H1 (cell line): ENCODE measurements at regions not wholly inside any gene's neighbourhood (a gene's known extent, or its start where the extent isn't known, plus 50 kb on each side); places are given as distances from the start of the nearest gene placed in this dataset.

ENCODE experiments used
- CTCF ChIA-PET: fragments of 300-600 bp; sonication (Branson Sonifier 250); formaldehyde crosslinking; loops from one replicate; lab custom pipeline; 2021; ENCODE audit not compliant: partially characterized antibody; lab: Charles Lee
- POLR2A ChIA-PET: fragments of 300-600 bp; sonication (Branson Sonifier 250); formaldehyde crosslinking; loops from one replicate; lab custom pipeline; 2021; ENCODE audit warnings: inconsistent platforms; ENCODE audit not compliant: partially characterized antibody; lab: Charles Lee
- DNase-seq, 2 experiments: peaks; one replicate each; pipeline versions ENCODE4 v3.0.0 to v3.0.0-alpha.2; 2010 to 2022; ENCODE audit warnings: low spot score in 2 of 2, low read depth in 1 of 2, mixed read lengths in 1 of 2
- FAIRE-seq: peaks from 2 replicates; lab custom pipeline; 2011; peaks lifted over from hg19 to GRCh38; lab: Jason Lieb, UNC
- H2AFZ ChIP-seq: 2 replicates; pipeline ENCODE4 v1.8.1; 2012; ENCODE audit warnings: low read length, inconsistent platforms
- H2AK5ac ChIP-seq: 2 replicates; pipeline ENCODE4 v1.6.1; 2013; ENCODE audit warnings: low read depth, low read length
- H2BK120ac ChIP-seq: replicated peaks from 2 replicates; pipeline ENCODE3; 2013; ENCODE audit warnings: low read depth, low read length, inconsistent platforms
- H2BK12ac ChIP-seq: 2 replicates; pipeline ENCODE4 v1.6.1; 2013; ENCODE audit warnings: low read depth, low read length
- H2BK15ac ChIP-seq: 2 replicates; pipeline ENCODE4 v1.6.1; 2013; ENCODE audit warnings: low read length
- H2BK20ac ChIP-seq: 2 replicates; pipeline ENCODE4 v1.6.1; 2013; ENCODE audit warnings: low read length
- H2BK5ac ChIP-seq: 2 replicates; pipeline ENCODE4 v1.6.1; 2013; ENCODE audit warnings: low read depth, low read length
- H3K14ac ChIP-seq: 2 replicates; pipeline ENCODE4 v1.6.1; 2013; ENCODE audit warnings: inconsistent platforms; ENCODE audit not compliant: insufficient read length
- H3K18ac ChIP-seq: 2 replicates; pipeline ENCODE4 v1.6.1; 2013; ENCODE audit warnings: low read length; ENCODE audit errors: extremely low read depth
- H3K23ac ChIP-seq: 2 replicates; pipeline ENCODE4 v1.6.1; 2013; ENCODE audit warnings: inconsistent platforms; ENCODE audit not compliant: insufficient read length
- H3K23me2 ChIP-seq: 2 replicates; pipeline ENCODE4 v1.6.1; 2013; ENCODE audit warnings: low read depth, low read length
- H3K27ac ChIP-seq: 2 replicates; pipeline ENCODE4 v1.6.1; 2011; ENCODE audit warnings: low read depth, low read length, inconsistent platforms
- H3K27me3 ChIP-seq, 4 experiments: replicated peaks in 1 of 4; 1 replicate in 1 of 4; 2 replicates in 3 of 4; pipeline versions ENCODE4 v1.6.1 to v1.8.1; 2011 to 2013; ENCODE audit warnings: low read length in 3 of 4, mild to moderate bottlenecking in 3 of 4, inconsistent platforms in 2 of 4, mixed read lengths in 2 of 4, moderate library complexity in 1 of 4; ENCODE audit not compliant: control insufficient read depth in 3 of 4, insufficient read depth in 3 of 4; ENCODE audit errors: extremely low read depth in 1 of 4
- H3K36me3 ChIP-seq, 4 experiments: 2 replicates each; pipeline versions ENCODE4 v1.6.1 to v1.8.1; 2011 to 2013; ENCODE audit warnings: mild to moderate bottlenecking in 4 of 4, low read length in 3 of 4, moderate library complexity in 2 of 4, control low read depth in 1 of 4, inconsistent platforms in 1 of 4; ENCODE audit not compliant: insufficient read depth in 4 of 4, control insufficient read depth in 2 of 4
- H3K4ac ChIP-seq: replicated peaks from 2 replicates; pipeline ENCODE3; 2013; ENCODE audit warnings: low read length, low read depth, mixed read lengths, inconsistent platforms; ENCODE audit not compliant: insufficient read length
- H3K4me1 ChIP-seq, 4 experiments: replicated peaks in 1 of 4; 1 replicate in 1 of 4; 2 replicates in 3 of 4; pipeline versions ENCODE4 v1.6.1 to v1.8.1; 2011 to 2013; ENCODE audit warnings: low read length in 3 of 4, inconsistent platforms in 2 of 4, mixed read lengths in 1 of 4; ENCODE audit not compliant: insufficient read depth in 4 of 4, control insufficient read depth in 3 of 4
- H3K4me2 ChIP-seq, 2 experiments: 2 replicates each; pipeline versions ENCODE4 v1.6.1 to v1.8.1; 2011 to 2013; ENCODE audit warnings: low read depth in 2 of 2, low read length in 2 of 2, control low read depth in 1 of 2, inconsistent platforms in 1 of 2, mild to moderate bottlenecking in 1 of 2; ENCODE audit not compliant: insufficient read depth in 1 of 2
- H3K4me3 ChIP-seq, 4 experiments: fragments of 200-600, 300-600 bp in 1 of 4; sonication (generic), shearing (Covaris generic), sonication (Bioruptor Twin) in 1 of 4; 2 replicates each; pipeline versions ENCODE4 v1.5.1 to v1.8.1; 2011 to 2016; ENCODE audit warnings: low read length in 4 of 4, low read depth in 3 of 4, control low read depth in 2 of 4, inconsistent platforms in 2 of 4, mild to moderate bottlenecking in 2 of 4, mixed read lengths in 1 of 4, moderate library complexity in 1 of 4; ENCODE audit not compliant: insufficient read depth in 2 of 4; ENCODE audit errors: extremely low read depth in 1 of 4
- H3K56ac ChIP-seq: replicated peaks from 2 replicates; pipeline ENCODE3; 2013; ENCODE audit warnings: low read depth, mild to moderate bottlenecking, mixed read lengths, low read length, inconsistent platforms; ENCODE audit not compliant: insufficient read length
- H3K79me1 ChIP-seq: 2 replicates; pipeline ENCODE4 v1.6.1; 2013; ENCODE audit warnings: low read depth, low read length, control low read depth
- H3K79me2 ChIP-seq, 2 experiments: 2 replicates each; pipeline versions ENCODE4 v1.6.1 to v1.8.1; 2012 to 2013; ENCODE audit warnings: low read length in 2 of 2, mild to moderate bottlenecking in 2 of 2, inconsistent platforms in 1 of 2; ENCODE audit not compliant: insufficient read depth in 2 of 2, control insufficient read depth in 1 of 2
- H3K9ac ChIP-seq, 4 experiments: replicated peaks in 1 of 4; 1 replicate in 1 of 4; 2 replicates in 3 of 4; pipeline versions ENCODE4 v1.6.1 to v1.8.1; 2011 to 2013; ENCODE audit warnings: low read depth in 3 of 4, low read length in 3 of 4, control low read depth in 2 of 4, mild to moderate bottlenecking in 2 of 4, moderate library complexity in 2 of 4, inconsistent platforms in 1 of 4; ENCODE audit errors: extremely low read depth in 1 of 4
- H3K9me3 ChIP-seq, 2 experiments: 2 replicates each; pipeline versions ENCODE4 v1.6.1 to v1.8.1; 2012 to 2013; ENCODE audit warnings: mild to moderate bottlenecking in 2 of 2, moderate library complexity in 2 of 2, control low read depth in 1 of 2, inconsistent platforms in 1 of 2, low read depth in 1 of 2, low read length in 1 of 2, mixed read lengths in 1 of 2; ENCODE audit not compliant: insufficient read depth in 2 of 2
- H4K20me1 ChIP-seq, 2 experiments: replicated peaks in 1 of 2; 2 replicates each; pipeline versions ENCODE3 to v1.8.1; 2011 to 2013; ENCODE audit warnings: inconsistent platforms in 2 of 2, low read length in 2 of 2, mild to moderate bottlenecking in 1 of 2; ENCODE audit not compliant: insufficient read depth in 2 of 2, control insufficient read depth in 1 of 2
- H4K5ac ChIP-seq: 2 replicates; pipeline ENCODE4 v1.6.1; 2013; ENCODE audit warnings: low read length, low read depth, mixed read lengths, inconsistent platforms; ENCODE audit not compliant: insufficient read length
- H4K8ac ChIP-seq: 2 replicates; pipeline ENCODE4 v1.8.0; 2013; ENCODE audit warnings: mild to moderate bottlenecking, moderate library complexity, low read length, inconsistent platforms; ENCODE audit not compliant: insufficient read depth; ENCODE audit errors: extremely low read depth
- H4K91ac ChIP-seq: replicated peaks from 2 replicates; pipeline ENCODE3; 2013; ENCODE audit warnings: low read length, mixed read lengths, inconsistent platforms; ENCODE audit not compliant: insufficient read length
- PHF8 ChIP-seq: fragments of 200-600 bp; sonication (generic); conservative IDR thresholded peaks from 2 replicates; pipeline ENCODE4 v1.7.1; 2012; ENCODE audit warnings: low read depth, mild to moderate bottlenecking, inconsistent platforms, low read length, moderate library complexity
- WGBS, 2 experiments: shearing (Covaris generic) in 1 of 2; methylation state at CpG; one replicate each; pipeline versions ENCODE4 v1.1.6 to v1.1.7; 2013 to 2015; ENCODE audit warnings: low lambda C conversion rate in 2 of 2, mixed read lengths in 2 of 2, inconsistent platforms in 1 of 2, low coverage in 1 of 2, missing lambda C conversion rate in 1 of 2; ENCODE audit not compliant: insufficient replicate concordance in 2 of 2, insufficient coverage in 1 of 2, insufficient read length in 1 of 2; ENCODE audit errors: extremely low coverage in 1 of 2, missing lambda C conversion rate in 1 of 2; 5-methylcytosine and 5-hydroxymethylcytosine counted together
- TF ChIP-seq, protein P1 (sequence below): IDR thresholded peaks from 2 replicates; pipeline ENCODE4 v1.6.1; 2012; ENCODE audit warnings: inconsistent platforms

- Histone ChIP-seq H3K79me2 (no peaks in the 10 kb centered on the region), H3K27me3 (no peaks in the 10 kb centered on the region), H3K18ac (no peak overlapping the region), H2BK120ac (no peak overlapping the region), H2BK15ac (no peak overlapping the region), H2AFZ (no peak overlapping the region), H3K36me3 (no peaks in the 10 kb centered on the region), H3K9me3 (no peaks in the 10 kb centered on the region), H3K4me2 (no peak overlapping the region), H3K23ac (no peak overlapping the region), H3K4ac (no peak overlapping the region), H4K8ac (peak overlapping the region; percentile 62), H3K4me1 (no peaks in the 10 kb centered on the region), H2BK12ac (no peak overlapping the region), H4K5ac (no peak overlapping the region), H4K91ac (no peak overlapping the region), H3K27ac (no peak overlapping the region), H3K4me3 (no peak overlapping the region), H2BK20ac (no peak overlapping the region), H3K79me1 (no peaks in the 10 kb centered on the region), H2AK5ac (no peak overlapping the region), H3K9ac (no peak overlapping the region; a peak in 1 of 7 replicates), H3K56ac (no peak overlapping the region), H2BK5ac (no peak overlapping the region), H4K20me1 (no peaks in the 10 kb centered on the region), H3K23me2 (no peaks in the 10 kb centered on the region), H3K14ac (no peak overlapping the region)
- FAIRE-seq: no peak
- 93 to 100% methylated on average over 7 to 50 of the region's 55 CpGs for WGBS, 2 experiments
- ChIA-PET POLR2A (no interaction called here), CTCF (no interaction called here)
- no peak for DNase-seq
- TF ChIP-seq, protein P1, sequence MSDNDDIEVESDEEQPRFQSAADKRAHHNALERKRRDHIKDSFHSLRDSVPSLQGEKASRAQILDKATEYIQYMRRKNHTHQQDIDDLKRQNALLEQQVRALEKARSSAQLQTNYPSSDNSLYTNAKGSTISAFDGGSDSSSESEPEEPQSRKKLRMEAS: no peak
- no peak for TF ChIP-seq PHF8
Measured at GRCh38 chr10:1952126-1953095, 215.1 kb upstream of the ADARB2 start.
